OCI-LY3 (cell line): ENCODE measurements at regions not wholly inside any gene's neighbourhood (a gene's known extent, or its start where the extent isn't known, plus 50 kb on each side); places are given as distances from the start of the nearest gene placed in this dataset.

Source experiments
- EZH2phosphoT487 ChIP-seq: fragments of 200-600 bp; shearing (Covaris generic); IDR thresholded peaks from 2 replicates; pipeline ENCODE4 v1.6.1; 2018; ENCODE audit warnings: antibody characterized with exemption, mixed run types, low read depth
- TF ChIP-seq, protein P1 (sequence below): fragments of 200-600, 300-600 bp; sonication (generic); IDR thresholded peaks from 2 replicates; pipeline ENCODE4 v1.5.1; 2014; ENCODE audit warnings: antibody characterized with exemption, low read length, low read depth

DNA sequence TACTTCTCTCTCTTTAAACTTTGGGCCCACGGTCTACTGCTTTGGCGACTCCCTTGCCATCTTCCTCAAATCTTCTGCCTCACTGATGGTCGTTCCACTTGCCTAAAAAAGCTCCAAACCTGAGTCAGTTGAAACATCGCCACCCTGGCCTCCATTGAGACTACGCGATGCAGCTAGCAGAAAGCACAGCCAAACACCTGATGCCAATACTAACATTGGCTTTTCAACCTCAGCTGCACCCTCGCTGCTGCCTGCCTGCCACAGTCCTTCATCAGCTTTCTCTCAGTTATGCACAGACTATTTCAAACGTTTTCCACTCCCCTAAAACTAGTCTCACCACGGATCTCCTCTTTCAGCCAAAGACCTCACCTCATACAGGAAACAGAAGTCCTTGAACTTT lies 214.2 kb upstream of the TMCO5A start:
- TF ChIP-seq, protein P1, sequence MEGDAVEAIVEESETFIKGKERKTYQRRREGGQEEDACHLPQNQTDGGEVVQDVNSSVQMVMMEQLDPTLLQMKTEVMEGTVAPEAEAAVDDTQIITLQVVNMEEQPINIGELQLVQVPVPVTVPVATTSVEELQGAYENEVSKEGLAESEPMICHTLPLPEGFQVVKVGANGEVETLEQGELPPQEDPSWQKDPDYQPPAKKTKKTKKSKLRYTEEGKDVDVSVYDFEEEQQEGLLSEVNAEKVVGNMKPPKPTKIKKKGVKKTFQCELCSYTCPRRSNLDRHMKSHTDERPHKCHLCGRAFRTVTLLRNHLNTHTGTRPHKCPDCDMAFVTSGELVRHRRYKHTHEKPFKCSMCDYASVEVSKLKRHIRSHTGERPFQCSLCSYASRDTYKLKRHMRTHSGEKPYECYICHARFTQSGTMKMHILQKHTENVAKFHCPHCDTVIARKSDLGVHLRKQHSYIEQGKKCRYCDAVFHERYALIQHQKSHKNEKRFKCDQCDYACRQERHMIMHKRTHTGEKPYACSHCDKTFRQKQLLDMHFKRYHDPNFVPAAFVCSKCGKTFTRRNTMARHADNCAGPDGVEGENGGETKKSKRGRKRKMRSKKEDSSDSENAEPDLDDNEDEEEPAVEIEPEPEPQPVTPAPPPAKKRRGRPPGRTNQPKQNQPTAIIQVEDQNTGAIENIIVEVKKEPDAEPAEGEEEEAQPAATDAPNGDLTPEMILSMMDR: no peak
- TF ChIP-seq EZH2phosphoT487: no peak
